ENCODE measurements at regions not wholly inside any gene's neighbourhood (a gene's known extent, or its start where the extent isn't known, plus 50 kb on each side); places are given as distances from the start of the nearest gene placed in this dataset.

DNA sequence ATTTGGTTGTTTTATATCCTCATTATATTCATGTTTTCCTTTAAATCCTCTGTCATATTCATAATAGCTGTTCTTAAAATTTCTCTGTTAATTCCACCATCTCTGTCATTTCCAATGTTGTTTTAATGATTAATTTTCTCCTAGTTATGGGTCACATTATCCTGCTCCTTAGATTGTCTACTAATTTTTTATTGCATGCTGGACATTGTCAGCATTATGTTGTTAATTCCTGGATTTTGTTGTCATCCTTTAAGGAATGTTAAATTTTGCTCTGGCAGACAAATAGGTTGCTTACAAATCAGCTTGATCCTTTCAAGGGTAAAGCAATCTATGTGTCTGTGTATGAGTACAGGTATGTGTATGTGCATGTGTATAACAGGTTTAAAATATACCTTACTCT lies 393.8 kb upstream of the POU3F1 start:
- CTCF ChIA-PET: no interaction called here

DNA sequence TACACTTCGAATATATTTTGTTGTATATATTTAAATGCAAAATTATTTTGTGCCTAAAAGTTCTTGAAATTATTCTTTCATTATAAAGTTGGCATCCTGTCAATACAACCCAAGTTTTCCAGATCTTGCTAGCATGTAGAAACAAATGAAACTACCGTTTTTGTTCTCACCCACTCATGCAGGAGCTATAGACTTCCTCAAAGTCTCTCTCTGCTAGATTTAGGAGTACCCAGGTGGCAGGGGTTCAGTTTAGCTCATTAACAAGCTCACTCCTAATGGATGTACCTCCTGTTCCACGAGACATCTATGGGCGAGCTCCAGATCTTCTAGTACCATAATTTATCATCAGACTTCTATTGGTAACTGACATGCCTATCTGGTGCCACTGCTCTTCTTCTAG lies 390.2 kb upstream of the POU3F1 start:
- H3K4me3 ChIP-seq (ENCODE audit: low read depth, low read length): no peak overlapping the region
- TF ChIP-seq, protein P1, sequence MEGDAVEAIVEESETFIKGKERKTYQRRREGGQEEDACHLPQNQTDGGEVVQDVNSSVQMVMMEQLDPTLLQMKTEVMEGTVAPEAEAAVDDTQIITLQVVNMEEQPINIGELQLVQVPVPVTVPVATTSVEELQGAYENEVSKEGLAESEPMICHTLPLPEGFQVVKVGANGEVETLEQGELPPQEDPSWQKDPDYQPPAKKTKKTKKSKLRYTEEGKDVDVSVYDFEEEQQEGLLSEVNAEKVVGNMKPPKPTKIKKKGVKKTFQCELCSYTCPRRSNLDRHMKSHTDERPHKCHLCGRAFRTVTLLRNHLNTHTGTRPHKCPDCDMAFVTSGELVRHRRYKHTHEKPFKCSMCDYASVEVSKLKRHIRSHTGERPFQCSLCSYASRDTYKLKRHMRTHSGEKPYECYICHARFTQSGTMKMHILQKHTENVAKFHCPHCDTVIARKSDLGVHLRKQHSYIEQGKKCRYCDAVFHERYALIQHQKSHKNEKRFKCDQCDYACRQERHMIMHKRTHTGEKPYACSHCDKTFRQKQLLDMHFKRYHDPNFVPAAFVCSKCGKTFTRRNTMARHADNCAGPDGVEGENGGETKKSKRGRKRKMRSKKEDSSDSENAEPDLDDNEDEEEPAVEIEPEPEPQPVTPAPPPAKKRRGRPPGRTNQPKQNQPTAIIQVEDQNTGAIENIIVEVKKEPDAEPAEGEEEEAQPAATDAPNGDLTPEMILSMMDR (IDR thresholded peaks at IDR 0.05; ENCODE audit: insufficient read depth, low read length, missing control alignments): no peak
- ChIA-PET POLR2A (no interaction called here), CTCF (no interaction called here)
- DNase-seq (ENCODE audit: low read depth, low spot score): no peak

More for the DNA sequence above, 393.8 kb upstream of the POU3F1 start:
- H3K4me3 ChIP-seq (ENCODE audit: low read depth, low read length): no peak overlapping the region
- TF ChIP-seq, protein P1 (IDR thresholded peaks at IDR 0.05; ENCODE audit: insufficient read depth, low read length, missing control alignments): no peak
- DNase-seq (ENCODE audit: low read depth, low spot score): no peak
- POLR2A ChIA-PET: no interaction called here

DNA sequence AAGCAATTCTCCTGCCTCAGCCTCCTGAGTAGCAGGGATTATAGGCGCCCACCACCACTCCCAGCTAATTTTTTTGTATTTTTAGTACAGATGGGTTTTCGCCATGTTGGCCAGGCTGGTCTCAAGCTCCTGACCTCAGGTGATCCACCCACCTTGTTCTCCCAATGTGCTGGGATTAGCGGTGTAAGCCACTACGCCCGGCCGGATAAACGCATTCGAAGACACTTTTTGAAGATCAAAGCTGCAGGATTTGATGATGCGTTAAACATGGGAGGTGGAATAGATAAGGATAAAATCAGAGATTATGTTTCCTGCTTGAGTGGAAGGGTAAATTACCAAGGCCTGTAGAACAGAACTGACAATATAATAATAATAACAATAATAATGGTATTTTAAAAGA lies 389.4 kb upstream of the POU3F1 start:
- no peak overlapping the region for H3K4me3 ChIP-seq (ENCODE audit: low read depth, low read length)
- ChIA-PET CTCF (no interaction called here), POLR2A (no interaction called here)
- TF ChIP-seq, protein P1 (IDR thresholded peaks at IDR 0.05; ENCODE audit: insufficient read depth, low read length, missing control alignments): no peak
- DNase-seq (ENCODE audit: low read depth, low spot score): no peak

DNA sequence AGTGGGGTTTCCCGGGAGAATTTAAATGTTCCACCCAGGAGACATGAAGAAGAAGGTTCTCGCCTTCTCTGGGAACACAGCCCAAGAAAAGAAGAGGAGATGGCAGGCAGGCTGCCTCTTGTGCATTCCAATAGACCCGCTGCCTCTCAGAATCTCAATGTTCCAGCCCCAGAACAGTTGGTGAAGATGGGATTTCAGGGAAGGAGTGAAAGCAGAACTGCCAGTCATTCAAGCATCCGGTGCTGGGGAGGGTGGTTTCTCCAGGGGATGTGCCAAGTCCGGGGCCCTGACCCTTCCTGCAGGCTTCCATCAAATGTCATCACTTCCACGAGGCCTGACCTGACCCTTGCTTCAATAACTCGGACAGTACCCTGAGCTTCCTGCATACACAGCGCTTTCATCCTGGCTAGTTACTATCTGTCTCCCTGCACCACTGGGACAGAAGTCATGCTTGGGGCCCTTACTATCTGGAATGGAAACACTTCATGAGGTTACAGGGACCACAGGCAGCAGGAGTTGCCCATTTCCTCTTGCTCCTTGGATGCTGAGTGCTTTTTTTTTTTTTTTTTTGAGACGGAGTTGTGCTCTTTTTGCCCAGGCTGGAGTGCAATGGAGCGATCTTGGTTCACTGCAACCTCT lies 386.6 kb upstream of the POU3F1 start:
- DNase-seq (ENCODE audit: low read depth, low spot score): no peak
- POLR2A ChIA-PET: no interaction called here
- CTCF ChIA-PET: no interaction called here
- no peak overlapping the region for H3K4me3 ChIP-seq (ENCODE audit: low read depth, low read length)
- TF ChIP-seq, protein P1 (IDR thresholded peaks at IDR 0.05; ENCODE audit: insufficient read depth, low read length, missing control alignments): no peak

DNA sequence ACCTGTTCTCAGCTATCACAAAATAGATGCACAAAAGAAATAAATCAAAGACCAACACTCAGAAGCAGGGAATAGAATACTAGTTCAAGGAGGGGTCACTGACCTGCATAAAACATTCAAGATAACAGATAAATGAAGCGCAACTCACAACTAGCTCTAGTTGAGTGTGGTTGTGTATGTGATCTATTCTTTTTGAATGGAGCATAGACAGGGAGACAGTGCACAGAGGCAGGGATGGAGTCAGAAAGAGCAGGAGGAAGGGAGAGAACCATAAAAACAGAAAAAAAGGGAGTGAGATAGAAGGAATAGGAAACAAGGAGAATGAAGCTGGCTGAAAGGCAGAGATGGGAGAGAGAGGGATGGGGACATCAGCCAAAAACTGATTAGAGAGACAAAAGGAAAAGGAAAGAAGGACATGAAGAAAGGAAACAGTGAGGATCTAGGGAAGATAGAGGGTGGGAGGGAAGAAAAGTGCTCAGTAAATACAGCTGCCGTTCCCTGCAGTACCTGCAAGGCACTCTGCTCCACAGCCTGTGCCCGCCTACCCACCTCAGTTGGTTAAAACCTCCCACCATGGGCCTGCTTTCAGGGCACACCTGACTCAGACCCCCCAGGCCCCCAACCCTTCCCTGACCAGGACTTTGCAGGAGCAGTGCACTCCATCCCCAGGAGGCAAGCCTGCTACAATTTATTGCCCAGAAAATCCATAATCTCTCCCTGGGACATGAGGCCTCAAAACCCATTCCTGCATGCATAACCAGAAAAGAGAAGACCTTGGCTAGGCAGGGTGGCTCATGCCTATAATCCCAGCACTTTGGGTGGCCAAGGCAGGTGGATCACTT lies 385.2 kb upstream of the POU3F1 start:
- ChIA-PET POLR2A (no interaction called here), CTCF (no interaction called here)
- no peak for DNase-seq (ENCODE audit: low read depth, low spot score)
- no peak overlapping the region for H3K4me3 ChIP-seq (ENCODE audit: low read depth, low read length)
- TF ChIP-seq, protein P1 (IDR thresholded peaks at IDR 0.05; ENCODE audit: insufficient read depth, low read length, missing control alignments): no peak

DNA sequence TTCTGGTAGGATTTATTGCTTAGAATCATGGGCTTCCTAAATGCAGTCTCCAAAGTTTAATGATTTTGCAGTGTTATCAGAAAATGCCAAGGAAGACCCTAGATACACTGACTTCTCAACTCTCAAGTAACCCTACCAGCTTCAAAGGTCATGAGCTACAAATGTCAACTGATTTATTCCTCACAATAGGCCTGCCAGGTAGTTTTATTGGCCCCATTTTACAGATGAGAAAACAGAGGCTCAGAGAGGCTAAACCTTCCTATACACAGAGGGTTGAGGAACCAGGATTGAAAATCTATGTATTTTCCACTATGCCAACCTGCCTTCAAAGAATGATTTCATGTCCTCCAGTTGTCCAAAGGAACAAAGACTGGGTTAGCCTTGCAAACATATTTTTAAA lies 384.4 kb upstream of the POU3F1 start:
- POLR2A ChIA-PET: no interaction called here
- no peak for DNase-seq (ENCODE audit: low read depth, low spot score)
- TF ChIP-seq, protein P1 (IDR thresholded peaks at IDR 0.05; ENCODE audit: insufficient read depth, low read length, missing control alignments): no peak
- H3K4me3 ChIP-seq (ENCODE audit: low read depth, low read length): no peak overlapping the region
- CTCF ChIA-PET: no interaction called here
